Suprapubic skin (tissue), 4 donors: ENCODE measurements at regions not wholly inside any gene's neighbourhood (a gene's known extent, or its start where the extent isn't known, plus 50 kb on each side); places are given as distances from the start of the nearest gene placed in this dataset.

ENCODE experiments used
- DNase-seq, 2 donors: peaks; one replicate each; pipeline ENCODE4 v3.0.0-alpha.2; 2019; ENCODE audit warnings: low spot score in 2 of 2
- H3K27ac ChIP-seq: fragments of 200-600 bp; sonication (generic); one replicate; pipeline ENCODE4 v1.5.1; 2019
- H3K27me3 ChIP-seq: fragments of 200-600 bp; sonication (generic); one replicate; pipeline ENCODE4 v1.5.1; 2019
- H3K36me3 ChIP-seq: fragments of 200-600 bp; sonication (generic); one replicate; pipeline ENCODE4 v1.5.1; 2019
- H3K4me1 ChIP-seq: fragments of 200-600 bp; sonication (generic); one replicate; pipeline ENCODE4 v1.5.1; 2019
- H3K4me3 ChIP-seq: fragments of 200-600 bp; sonication (generic); one replicate; pipeline ENCODE4 v1.5.1; 2019; ENCODE audit warnings: mild to moderate bottlenecking
- H3K9me3 ChIP-seq: fragments of 200-600 bp; sonication (generic); one replicate; pipeline ENCODE4 v1.5.1; 2019
- CTCF ChIP-seq, 2 donors: fragments of 200-600 bp in 1 of 2; fragments of 450-650 bp in 1 of 2; sonication (generic) in 1 of 2; IDR thresholded peaks; one replicate each; pipeline ENCODE4 v1.5.1; 2016 to 2019; ENCODE audit warnings: antibody characterized with exemption in 2 of 2, mild to moderate bottlenecking in 1 of 2, moderate library complexity in 1 of 2
- EP300 ChIP-seq: sonication (generic); formaldehyde crosslinking; IDR thresholded peaks from one replicate; pipeline ENCODE4 v1.6.1; 2017; ENCODE audit warnings: antibody characterized with exemption
- POLR2A ChIP-seq, 2 donors: fragments of 450-650 bp; IDR thresholded peaks; one replicate each; pipeline ENCODE4 v1.6.1; 2017; ENCODE audit warnings: antibody characterized with exemption in 2 of 2, mild to moderate bottlenecking in 2 of 2, moderate library complexity in 2 of 2
- POLR2AphosphoS5 ChIP-seq, 3 donors: sonication (generic); formaldehyde crosslinking; IDR thresholded peaks; one replicate each; pipeline ENCODE4 v1.6.1; 2017; ENCODE audit warnings: antibody characterized with exemption in 3 of 3
- WGBS: methylation state at CpG from one replicate; pipeline ENCODE4 v1.1.5; 2018; 5-methylcytosine and 5-hydroxymethylcytosine counted together

GRCh38 chr18:42604820-42605219 is 510.7 kb downstream of the RIT2 start:
- Histone ChIP-seq H3K4me1 (no peaks in the 10 kb centered on the region), H3K27me3 (no peaks in the 10 kb centered on the region)
- TF ChIP-seq EP300, result no peak
- no peak for TF ChIP-seq POLR2AphosphoS5 (IDR thresholded peaks at IDR 0.05)
- TF ChIP-seq CTCF (IDR thresholded peaks at IDR 0.05), result no peak
- no peak for TF ChIP-seq POLR2A (IDR thresholded peaks at IDR 0.05)

GRCh38 chr18:42606886-42607495 is 508.5 kb downstream of the RIT2 start:
- no peak for DNase-seq
- Histone ChIP-seq H3K4me1 (no peaks in the 10 kb centered on the region), H3K36me3 (no peaks in the 10 kb centered on the region), H3K27ac (no peak overlapping the region), H3K9me3 (no peaks in the 10 kb centered on the region), H3K27me3 (no peaks in the 10 kb centered on the region), H3K4me3 (no peak overlapping the region)
- TF ChIP-seq POLR2AphosphoS5 (IDR thresholded peaks at IDR 0.05) (no peak), POLR2A (IDR thresholded peaks at IDR 0.05) (no peak), EP300 (no peak), CTCF (IDR thresholded peaks at IDR 0.05) (no peak)
- 84% methylated on average over 4 of the region's 4 CpGs for WGBS

More at GRCh38 chr18:42604820-42605219, 510.7 kb downstream of the RIT2 start:
- H3K36me3 ChIP-seq, result no peaks in the 10 kb centered on the region
- H3K27ac ChIP-seq, result no peak overlapping the region
- H3K4me3 ChIP-seq, result no peak overlapping the region
- H3K9me3 ChIP-seq, result no peaks in the 10 kb centered on the region
- DNase-seq, result no peak

- no peak for DNase-seq
- H3K4me3 ChIP-seq, result no peak overlapping the region
- TF ChIP-seq POLR2A (IDR thresholded peaks at IDR 0.05) (no peak), CTCF (IDR thresholded peaks at IDR 0.05) (no peak), POLR2AphosphoS5 (IDR thresholded peaks at IDR 0.05) (no peak), EP300 (no peak)
- H3K36me3 ChIP-seq, result no peaks in the 10 kb centered on the region
- H3K4me1 ChIP-seq, result no peaks in the 10 kb centered on the region
- H3K9me3 ChIP-seq, result no peaks in the 10 kb centered on the region
- no peaks in the 10 kb centered on the region for H3K27me3 ChIP-seq
- H3K27ac ChIP-seq, result no peak overlapping the region
- 96% methylated on average over 1 of the region's 1 CpG for WGBS
Observed at GRCh38 chr18:42611134-42611533, 504.4 kb downstream of the RIT2 start.

GRCh38 chr18:42614619-42615293 is 500.7 kb downstream of the RIT2 start:
- H3K9me3 ChIP-seq, result no peaks in the 10 kb centered on the region
- H3K4me3 ChIP-seq, result no peak overlapping the region
- H3K4me1 ChIP-seq, result no peaks in the 10 kb centered on the region
- H3K27me3 ChIP-seq, result no peaks in the 10 kb centered on the region
- DNase-seq, result no peak
- H3K27ac ChIP-seq, result no peak overlapping the region
- H3K36me3 ChIP-seq, result no peaks in the 10 kb centered on the region
- TF ChIP-seq POLR2A (IDR thresholded peaks at IDR 0.05), result no peak
- TF ChIP-seq EP300, result no peak
- TF ChIP-seq CTCF (IDR thresholded peaks at IDR 0.05), result no peak
- TF ChIP-seq POLR2AphosphoS5 (IDR thresholded peaks at IDR 0.05), result no peak
- 53% methylated on average over 2 of the region's 2 CpGs for WGBS

GRCh38 chr18:42617221-42617620 is 498.3 kb downstream of the RIT2 start:
- Histone ChIP-seq H3K27ac (no peak overlapping the region), H3K4me1 (no peaks in the 10 kb centered on the region), H3K9me3 (no peaks in the 10 kb centered on the region), H3K27me3 (no peaks in the 10 kb centered on the region), H3K36me3 (no peaks in the 10 kb centered on the region), H3K4me3 (no peak overlapping the region)
- TF ChIP-seq CTCF (IDR thresholded peaks at IDR 0.05), result no peak
- no peak for TF ChIP-seq EP300
- TF ChIP-seq POLR2AphosphoS5 (IDR thresholded peaks at IDR 0.05), result no peak
- no peak for TF ChIP-seq POLR2A (IDR thresholded peaks at IDR 0.05)
- WGBS, result 83% methylated on average over 3 of the region's 3 CpGs
- DNase-seq, result no peak
